ENCODE measurements at regions not wholly inside any gene's neighbourhood (a gene's known extent, or its start where the extent isn't known, plus 50 kb on each side); places are given as distances from the start of the nearest gene placed in this dataset.

GRCh38 chr14:98576463-98576862, 695.5 kb downstream of the BCL11B start:
- H3K4me3 ChIP-seq (replicated peaks in 1 of 3), result no peak overlapping the region
- H3K9me3 ChIP-seq, result no peaks in the 10 kb centered on the region
- intact Hi-C loops (cut with DNase I), result no loop called here
- TF ChIP-seq, protein P1, sequence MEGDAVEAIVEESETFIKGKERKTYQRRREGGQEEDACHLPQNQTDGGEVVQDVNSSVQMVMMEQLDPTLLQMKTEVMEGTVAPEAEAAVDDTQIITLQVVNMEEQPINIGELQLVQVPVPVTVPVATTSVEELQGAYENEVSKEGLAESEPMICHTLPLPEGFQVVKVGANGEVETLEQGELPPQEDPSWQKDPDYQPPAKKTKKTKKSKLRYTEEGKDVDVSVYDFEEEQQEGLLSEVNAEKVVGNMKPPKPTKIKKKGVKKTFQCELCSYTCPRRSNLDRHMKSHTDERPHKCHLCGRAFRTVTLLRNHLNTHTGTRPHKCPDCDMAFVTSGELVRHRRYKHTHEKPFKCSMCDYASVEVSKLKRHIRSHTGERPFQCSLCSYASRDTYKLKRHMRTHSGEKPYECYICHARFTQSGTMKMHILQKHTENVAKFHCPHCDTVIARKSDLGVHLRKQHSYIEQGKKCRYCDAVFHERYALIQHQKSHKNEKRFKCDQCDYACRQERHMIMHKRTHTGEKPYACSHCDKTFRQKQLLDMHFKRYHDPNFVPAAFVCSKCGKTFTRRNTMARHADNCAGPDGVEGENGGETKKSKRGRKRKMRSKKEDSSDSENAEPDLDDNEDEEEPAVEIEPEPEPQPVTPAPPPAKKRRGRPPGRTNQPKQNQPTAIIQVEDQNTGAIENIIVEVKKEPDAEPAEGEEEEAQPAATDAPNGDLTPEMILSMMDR (IDR thresholded peaks at IDR 0.05), result no peak
- no peak for TF ChIP-seq POLR2A (IDR thresholded peaks at IDR 0.05)
- no peaks in the 10 kb centered on the region for H3K36me3 ChIP-seq
- H3K4me1 ChIP-seq, result no peaks in the 10 kb centered on the region
- DNase-seq, result no peak
- no peaks in the 10 kb centered on the region for H3K27me3 ChIP-seq
- WGBS, 2 donors, result 93 to 94% methylated on average over 2 of the region's 2 CpGs
- H3K27ac ChIP-seq, result no peak overlapping the region

- Histone ChIP-seq H3K27me3 (no peaks in the 10 kb centered on the region), H3K4me1 (no peaks in the 10 kb centered on the region), H3K9me3 (no peaks in the 10 kb centered on the region), H3K4me3 (replicated peaks in 1 of 3) (no peak overlapping the region), H3K36me3 (no peaks in the 10 kb centered on the region), H3K27ac (no peak overlapping the region)
- WGBS, 2 donors, result 55 to 62% methylated on average over 2 of the region's 2 CpGs
- TF ChIP-seq, protein P1 (IDR thresholded peaks at IDR 0.05), result no peak
- TF ChIP-seq POLR2A (IDR thresholded peaks at IDR 0.05), result no peak
- intact Hi-C loops (cut with DNase I), result no loop called here
- no peak for DNase-seq
Measured at GRCh38 chr14:98578204-98578603, 693.8 kb downstream of the BCL11B start.

DNA sequence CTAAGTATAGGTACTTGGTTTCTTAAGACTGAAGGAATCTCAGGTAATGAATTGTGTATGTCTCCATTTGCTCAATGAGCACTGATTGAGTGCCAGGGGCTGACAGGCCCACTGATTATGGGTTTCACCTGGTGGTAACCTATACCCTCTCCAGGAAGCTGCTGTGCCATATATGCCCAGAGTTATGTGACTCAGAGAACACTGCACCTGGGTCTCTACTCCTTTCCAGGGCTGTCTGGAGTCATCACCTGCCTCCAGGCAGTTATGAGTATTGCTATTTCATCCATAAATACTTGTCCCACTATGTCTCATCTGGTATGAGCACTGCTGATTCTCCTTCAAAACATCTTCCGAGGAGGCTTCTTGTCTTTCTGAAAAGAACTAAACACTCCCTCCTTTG, 692.9 kb downstream of the BCL11B start:
- H3K4me1 ChIP-seq, result no peaks in the 10 kb centered on the region
- no peak for TF ChIP-seq POLR2A (IDR thresholded peaks at IDR 0.05)
- TF ChIP-seq, protein P1 (IDR thresholded peaks at IDR 0.05), result no peak
- WGBS, 2 donors, result 90 to 92% methylated on average over 1 of the region's 1 CpG
- no peak for DNase-seq
- no peaks in the 10 kb centered on the region for H3K36me3 ChIP-seq
- no peak overlapping the region for H3K4me3 ChIP-seq (replicated peaks in 1 of 3)
- intact Hi-C loops (cut with DNase I), result no loop called here
- no peaks in the 10 kb centered on the region for H3K9me3 ChIP-seq
- H3K27me3 ChIP-seq, result no peaks in the 10 kb centered on the region
- no peak overlapping the region for H3K27ac ChIP-seq

DNA sequence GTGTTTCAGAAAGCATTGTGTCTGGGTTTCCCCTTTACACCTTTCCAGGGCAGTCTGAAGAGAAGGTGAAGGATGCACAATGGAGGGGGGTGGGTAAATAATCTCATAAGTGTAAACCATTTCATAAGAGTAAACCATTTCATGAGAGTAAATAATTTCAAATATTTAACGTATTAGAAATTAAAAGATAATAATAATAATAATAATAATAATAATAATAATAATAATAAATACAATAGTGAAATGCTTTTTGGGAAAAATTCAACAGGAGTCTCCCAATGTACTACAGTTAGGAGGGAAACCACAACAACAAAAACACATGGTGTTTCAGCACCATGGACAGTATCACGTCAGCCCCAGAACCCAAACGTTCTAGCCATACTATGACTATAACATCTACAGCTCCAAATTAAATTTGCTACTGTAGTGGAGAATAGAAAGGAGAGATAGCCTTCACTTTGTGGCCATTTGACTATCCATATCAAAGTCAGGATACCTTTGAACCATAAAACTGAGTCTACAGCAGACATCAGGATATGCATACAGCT, 691.8 kb downstream of the BCL11B start:
- WGBS, 2 donors, result 8% methylated on average over 3 of the region's 3 CpGs
- TF ChIP-seq, protein P1 (IDR thresholded peaks at IDR 0.05), result no peak
- no peak for TF ChIP-seq POLR2A (IDR thresholded peaks at IDR 0.05)
- Histone ChIP-seq H3K4me3 (replicated peaks in 1 of 3) (no peak overlapping the region), H3K36me3 (no peaks in the 10 kb centered on the region), H3K4me1 (no peaks in the 10 kb centered on the region), H3K27me3 (no peaks in the 10 kb centered on the region), H3K27ac (no peak overlapping the region), H3K9me3 (no peaks in the 10 kb centered on the region)
- intact Hi-C loops (cut with DNase I), result no loop called here
- peak in 1 of 2 donors; percentile 10 for DNase-seq

DNA sequence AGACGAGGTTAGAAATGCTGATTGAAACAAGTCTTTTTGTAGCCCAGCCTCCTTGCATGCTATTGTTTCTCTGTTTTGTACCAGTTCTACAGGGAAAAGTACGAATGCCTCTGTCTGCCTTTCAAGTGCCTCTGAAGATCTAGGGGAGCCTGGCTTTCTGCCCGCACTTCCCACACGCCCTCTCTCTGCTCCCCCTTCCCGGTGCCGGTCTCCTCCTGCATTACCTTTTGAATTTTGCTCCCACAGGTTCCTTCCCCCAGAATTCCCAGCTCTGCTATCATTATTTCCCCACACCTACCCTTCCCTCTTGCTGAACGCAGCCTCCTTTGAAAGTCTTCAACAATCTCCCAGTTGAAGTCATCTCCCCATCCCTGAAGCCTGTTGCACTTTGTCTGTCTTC, 689.7 kb downstream of the BCL11B start:
- TF ChIP-seq, protein P1 (IDR thresholded peaks at IDR 0.05), result no peak
- no peak for TF ChIP-seq POLR2A (IDR thresholded peaks at IDR 0.05)
- H3K4me1 ChIP-seq, result no peaks in the 10 kb centered on the region
- no peaks in the 10 kb centered on the region for H3K27me3 ChIP-seq
- peak; percentile 5 to 14 for DNase-seq
- intact Hi-C loops (cut with DNase I), result no loop called here
- H3K36me3 ChIP-seq, result no peaks in the 10 kb centered on the region
- no peak overlapping the region for H3K4me3 ChIP-seq (replicated peaks in 1 of 3)
- no peaks in the 10 kb centered on the region for H3K9me3 ChIP-seq
- 38 to 42% methylated on average over 7 of the region's 7 CpGs for WGBS, 2 donors
- H3K27ac ChIP-seq, result no peak overlapping the region
